ENCODE measurements at regions not wholly inside any gene's neighbourhood (a gene's known extent, or its start where the extent isn't known, plus 50 kb on each side); places are given as distances from the start of the nearest gene placed in this dataset.

GRCh38 chr2:173630425-173631126, 275.9 kb downstream of the CDCA7 start:
- ChIA-PET CTCF (interaction anchor here (0.6 kb wide), 2 partner anchors 85 to 254 kb away, joined by 3 read pairs; no protein-coding TSS in a partner anchor), POLR2A (no interaction called here)
- no peak overlapping the region; the same call in 2 of the 3 replicates for H3K4me3 ChIP-seq
- FAIRE-seq: no peak
- no peak for DNase-seq (ENCODE audit: low read depth in 1 of 2, low spot score in 1 of 2)
- 50% methylated on average over 9 of the region's 9 CpGs for WGBS (ENCODE audit: missing lambda C conversion rate)
- ATAC-seq: no peak
- peak overlapping the region; percentile 51 to 78 for H3K27ac ChIP-seq
- H3K4me2 ChIP-seq: peak overlapping the region; percentile 73
- peaks cover 13% of the 10 kb centered on the region; the same call in 2 of the 3 replicates for H3K4me1 ChIP-seq
- no peaks in the 10 kb centered on the region for H3K9me3 ChIP-seq
- TF ChIP-seq FOXS1 (CRISPR knock-in tag; IDR thresholded peaks at IDR 0.05) (no peak), E2F6 (IDR thresholded peaks at IDR 0.05; ENCODE audit: borderline replicate concordance, low read depth) (no peak), KDM1A (IDR thresholded peaks at IDR 0.05; ENCODE audit: low read depth) (no peak), ZNF302 (CRISPR knock-in tag; IDR thresholded peaks at IDR 0.05) (no peak), CEBPB (IDR thresholded peaks at IDR 0.05) (peak; percentile 49 to 64; a peak in 2 of 4 replicates), MYC (IDR thresholded peaks at IDR 0.05; ENCODE audit: borderline replicate concordance, low read length) (no peak), BHLHE40 (IDR thresholded peaks at IDR 0.05; ENCODE audit: low read depth, low read length) (no peak), EHMT2 (IDR thresholded peaks at IDR 0.05; ENCODE audit: low read depth) (no peak)

GRCh38 chr2:173631127-173631460, 276.4 kb downstream of the CDCA7 start:
- FAIRE-seq (no peak), DNase-seq (ENCODE audit: low read depth in 1 of 2, low spot score in 1 of 2) (peak; percentile 13 to 27), ATAC-seq (peak; percentile 50 to 66; a peak in 5 of 6 replicates)
- no peak for TF ChIP-seq BCL3 (IDR thresholded peaks at IDR 0.05)
- no peak for TF ChIP-seq FOXS1 (CRISPR knock-in tag; IDR thresholded peaks at IDR 0.05)
- TF ChIP-seq HES2 (IDR thresholded peaks at IDR 0.05): no peak
- TF ChIP-seq NR3C1 (IDR thresholded peaks at IDR 0.05): no peak
- no peak for TF ChIP-seq PBX3 (IDR thresholded peaks at IDR 0.05)
- no peak for TF ChIP-seq EP300 (IDR thresholded peaks at IDR 0.05)
- no peak for TF ChIP-seq NFE2L2 (conservative IDR thresholded peaks at IDR 0.05; ENCODE audit: low read length)
- TF ChIP-seq HOXB5 (CRISPR knock-in tag; IDR thresholded peaks at IDR 0.05): no peak
- no peak for TF ChIP-seq POLR2AphosphoS2 (conservative IDR thresholded peaks at IDR 0.05; ENCODE audit: low read length)
- no peak for TF ChIP-seq ZNF302 (CRISPR knock-in tag; IDR thresholded peaks at IDR 0.05)
- TF ChIP-seq RNF2 (IDR thresholded peaks at IDR 0.05; ENCODE audit: borderline replicate concordance, low read depth): no peak
- TF ChIP-seq BHLHE40 (IDR thresholded peaks at IDR 0.05; ENCODE audit: low read depth, low read length): no peak
- no peak for TF ChIP-seq RCOR1 (IDR thresholded peaks at IDR 0.05; ENCODE audit: low read depth, low read length)
- no peak for TF ChIP-seq HEYL (CRISPR knock-in tag; IDR thresholded peaks at IDR 0.05)
- TF ChIP-seq ATOH8 (CRISPR knock-in tag; IDR thresholded peaks at IDR 0.05; ENCODE audit: low read depth): no peak
- no peak overlapping the region; the same call in 2 of the 3 replicates for H3K4me3 ChIP-seq
- CTCF ChIA-PET: no interaction called here
- H3K27ac ChIP-seq: peak overlapping the region; percentile 51 to 78
- POLR2A ChIA-PET: no interaction called here
- peaks cover 13% of the 10 kb centered on the region; the same call in 2 of the 3 replicates for H3K4me1 ChIP-seq
- no peaks in the 10 kb centered on the region for H3K9me3 ChIP-seq
- H3K4me2 ChIP-seq: peak overlapping the region; percentile 73
- 0% methylated on average over 4 of the region's 4 CpGs for WGBS (ENCODE audit: missing lambda C conversion rate)

Measured in A549 (cell line).